ENCODE measurements at regions not wholly inside any gene's neighbourhood (a gene's known extent, or its start where the extent isn't known, plus 50 kb on each side); places are given as distances from the start of the nearest gene placed in this dataset.

DNA sequence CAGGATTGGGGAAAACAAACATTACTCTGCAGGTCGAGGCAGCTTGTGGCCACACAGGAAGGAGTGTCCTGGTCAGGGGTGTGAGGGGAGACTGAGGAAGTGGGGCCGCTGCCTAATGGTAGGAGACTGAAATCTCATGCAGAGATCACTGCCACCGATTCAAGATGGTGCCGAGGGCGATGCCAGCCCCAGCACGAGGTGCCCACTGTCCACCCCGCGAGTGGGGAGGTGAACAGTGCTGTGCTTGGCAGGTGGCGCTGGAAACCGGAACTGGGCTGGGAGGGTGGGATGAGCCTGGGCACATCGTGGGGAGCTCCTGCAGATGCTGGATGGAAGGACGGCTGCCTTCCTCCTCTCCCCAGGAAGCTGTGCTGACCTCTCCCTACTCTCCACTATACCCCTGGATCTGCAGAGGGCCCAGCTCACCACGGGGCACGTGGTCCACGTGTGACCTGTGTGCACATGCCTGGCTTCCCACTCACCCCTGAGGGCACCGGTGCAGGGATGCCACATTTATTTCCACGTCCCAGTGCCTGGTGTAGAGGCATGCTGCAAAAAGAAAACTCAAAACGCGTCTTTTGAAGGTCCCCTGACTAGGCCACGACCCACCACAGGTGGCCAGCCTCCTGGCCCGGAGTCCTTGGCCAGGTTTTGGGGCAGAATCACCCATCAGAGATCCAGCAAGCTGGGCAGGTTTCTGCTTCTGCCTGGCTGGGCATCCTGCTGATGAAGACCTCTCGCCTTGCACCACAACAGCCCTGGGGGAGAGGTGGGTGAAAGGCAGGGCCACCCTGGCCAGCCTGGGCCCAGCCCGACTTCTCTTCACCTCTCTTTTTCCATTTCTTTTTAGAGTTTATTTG lies 71.7 kb upstream of the FCN1 start:
- Histone ChIP-seq H3K9ac (ENCODE audit: insufficient read depth in 1 of 2, low read depth in 2 of 2, low read length in 2 of 2) (no peak overlapping the region), H3K4me3 (no peak overlapping the region), H3K27me3 (ENCODE audit: control insufficient read depth in 2 of 2, insufficient read depth in 2 of 2, low read length in 2 of 2) (peaks cover 0 to 31% of the 10 kb centered on the region in 2 experiments; a peak in 2 of 5 replicates), H3K36me3 (ENCODE audit: control insufficient read depth, insufficient read depth, low read length) (no peaks in the 10 kb centered on the region), H4K20me1 (replicated peaks; ENCODE audit: control insufficient read depth, insufficient read depth, low read length) (0 out of 2 replicates have a peak, but pooled peaks cover 4% of the 10 kb centered on the region), H3K79me2 (ENCODE audit: control insufficient read depth, insufficient read depth, low read length) (no peaks in the 10 kb centered on the region), H3K9me3 (replicated peaks; ENCODE audit: control insufficient read depth, insufficient read depth, low read depth, low read length) (no peaks in the 10 kb centered on the region), H3K27ac (ENCODE audit: extremely low read depth, low read depth, low read length) (no peak overlapping the region), H3K4me1 (replicated peaks in 1 of 2; ENCODE audit: control insufficient read depth in 2 of 2, insufficient read depth in 2 of 2, low read length in 2 of 2) (no peaks in the 10 kb centered on the region), H3K4me2 (ENCODE audit: insufficient read depth, low read length) (no peak overlapping the region), H2AFZ (ENCODE audit: low read depth, low read length) (no peak overlapping the region), H3K9me1 (ENCODE audit: control insufficient read depth, insufficient read depth, low read length) (no peaks in the 10 kb centered on the region)
- no peak for DNase-seq (ENCODE audit: extremely low read depth in 1 of 4, low spot score in 3 of 4)
- intact Hi-C loops (cut with micrococcal nuclease) (no loop called here), in situ Hi-C loops (cut with MboI) (loop anchor here (10.0 kb wide), 1 partner anchor 295 kb away; no protein-coding TSS in a partner anchor)
- no peak for TF ChIP-seq RFX5 (IDR thresholded peaks at IDR 0.05; ENCODE audit: low read depth, low read length)
- TF ChIP-seq, protein P1, sequence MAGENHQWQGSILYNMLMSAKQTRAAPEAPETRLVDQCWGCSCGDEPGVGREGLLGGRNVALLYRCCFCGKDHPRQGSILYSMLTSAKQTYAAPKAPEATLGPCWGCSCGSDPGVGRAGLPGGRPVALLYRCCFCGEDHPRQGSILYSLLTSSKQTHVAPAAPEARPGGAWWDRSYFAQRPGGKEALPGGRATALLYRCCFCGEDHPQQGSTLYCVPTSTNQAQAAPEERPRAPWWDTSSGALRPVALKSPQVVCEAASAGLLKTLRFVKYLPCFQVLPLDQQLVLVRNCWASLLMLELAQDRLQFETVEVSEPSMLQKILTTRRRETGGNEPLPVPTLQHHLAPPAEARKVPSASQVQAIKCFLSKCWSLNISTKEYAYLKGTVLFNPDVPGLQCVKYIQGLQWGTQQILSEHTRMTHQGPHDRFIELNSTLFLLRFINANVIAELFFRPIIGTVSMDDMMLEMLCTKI (IDR thresholded peaks at IDR 0.05; ENCODE audit: partially characterized antibody) = no peak
- no peak for TF ChIP-seq PRMT5 (CRISPR knock-in tag; IDR thresholded peaks at IDR 0.05)
- no peak for TF ChIP-seq STAT5B (CRISPR knock-in tag; IDR thresholded peaks at IDR 0.05)
- TF ChIP-seq SMAD1 (IDR thresholded peaks at IDR 0.05; ENCODE audit: low read depth, low read length, partially characterized antibody) = no peak
- no peak for TF ChIP-seq SMARCC2 (IDR thresholded peaks at IDR 0.05; ENCODE audit: low read depth)
- FAIRE-seq = no peak
- ATAC-seq = no peak
- ChIA-PET CTCF (ENCODE audit: low intra/inter-chr PET ratio) (no interaction called here), POLR2A (interaction anchor here (0.7 kb wide), 1 partner anchor 10 kb away, joined by 4 read pairs; no protein-coding TSS in a partner anchor)
- WGBS (ENCODE audit: insufficient coverage, low coverage, missing lambda C conversion rate) = 2% methylated on average over 23 of the region's 23 CpGs
- BruUV-seq (replicated peaks) = no TSS peak
